ENCODE measurements at regions not wholly inside any gene's neighbourhood (a gene's known extent, or its start where the extent isn't known, plus 50 kb on each side); places are given as distances from the start of the nearest gene placed in this dataset.

GRCh38 chr3:18880691-18881090, 267.6 kb upstream of the KCNH8 start:
- DNase-seq: no peak

- no peak for DNase-seq
Measured at GRCh38 chr3:18872466-18872865, 275.8 kb upstream of the KCNH8 start.

- DNase-seq: no peak
Measured at GRCh38 chr3:18870642-18871041, 277.7 kb upstream of the KCNH8 start.

- DNase-seq: no peak
Measured at GRCh38 chr3:18870074-18870640, 278.2 kb upstream of the KCNH8 start.

- DNase-seq: no peak
Measured at GRCh38 chr3:18868911-18869689, 279.2 kb upstream of the KCNH8 start.

- no peak for DNase-seq
Measured at GRCh38 chr3:18866899-18867298, 281.4 kb upstream of the KCNH8 start.

GRCh38 chr3:18864933-18865731, 283.2 kb upstream of the KCNH8 start:
- DNase-seq: no peak

DNA sequence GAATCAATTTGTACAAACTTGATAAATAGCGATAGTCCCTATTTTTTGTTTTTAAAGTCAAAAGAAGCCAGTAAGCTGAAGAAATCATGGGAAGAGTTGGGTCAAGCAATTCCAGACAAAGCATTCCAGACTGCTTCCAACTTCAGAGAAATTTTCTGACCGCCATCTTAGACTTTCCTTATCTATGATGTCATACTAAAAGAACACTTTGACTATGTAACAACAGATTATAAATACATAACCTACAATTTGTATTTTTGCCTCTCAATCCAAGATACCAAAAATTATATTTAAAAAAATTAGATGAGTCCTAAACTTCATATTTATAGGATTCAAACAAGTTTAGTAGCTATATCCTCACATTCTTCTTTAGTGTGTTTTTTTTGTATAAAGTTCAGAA, 286.2 kb upstream of the KCNH8 start:
- no peak for DNase-seq

GRCh38 chr3:18861137-18861536, 287.2 kb upstream of the KCNH8 start:
- DNase-seq: no peak

DNA sequence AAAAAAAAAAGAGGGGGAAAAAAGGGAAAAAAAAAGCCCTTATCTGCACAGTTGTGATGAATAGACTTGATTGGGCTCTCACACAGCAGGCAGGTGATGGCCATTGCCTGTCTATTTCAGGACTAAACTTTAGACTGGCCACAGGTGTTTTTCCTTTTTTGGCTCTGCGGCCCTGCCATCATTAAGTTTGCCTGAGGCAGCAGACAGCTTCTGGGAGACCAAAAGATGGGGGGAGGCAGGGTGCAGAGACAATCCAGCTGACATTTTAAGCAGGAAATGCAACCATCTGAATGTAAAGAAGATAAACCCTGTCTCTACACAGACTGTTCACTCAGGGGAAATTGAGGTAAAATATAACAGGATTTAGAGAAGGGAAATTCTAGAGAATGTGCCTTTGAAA, 295.0 kb upstream of the KCNH8 start:
- DNase-seq: no peak

DNA sequence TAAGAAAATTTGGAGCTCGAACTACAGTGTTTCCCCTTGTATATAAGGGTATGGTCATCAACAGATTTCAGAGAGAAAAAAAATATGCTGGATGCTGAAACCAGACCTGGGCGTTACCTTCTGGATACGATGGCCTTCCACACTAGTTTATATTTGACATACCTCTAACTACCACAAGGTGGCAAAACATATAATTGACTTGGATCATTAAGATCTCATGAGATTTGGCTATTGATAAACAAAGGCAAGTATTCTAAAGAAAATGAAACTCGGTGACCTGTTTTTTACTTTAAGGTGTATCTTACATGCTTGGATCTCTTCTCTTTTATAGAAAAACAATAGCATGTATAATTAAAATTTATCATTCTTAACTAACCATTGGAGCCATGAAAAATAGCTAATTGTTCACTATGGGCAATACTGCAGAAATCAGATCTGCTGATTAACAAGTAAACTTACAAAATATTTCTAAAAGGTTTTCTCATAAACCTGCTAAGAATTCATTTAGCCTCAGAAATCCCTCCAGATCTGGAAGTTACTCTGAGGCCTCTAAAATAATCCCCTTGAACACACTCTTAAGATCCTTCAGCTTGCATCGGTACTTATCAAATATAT, 300.6 kb upstream of the KCNH8 start:
- DNase-seq: no peak

- no peak for DNase-seq
Measured at GRCh38 chr3:18843983-18844382, 304.3 kb upstream of the KCNH8 start.

DNA sequence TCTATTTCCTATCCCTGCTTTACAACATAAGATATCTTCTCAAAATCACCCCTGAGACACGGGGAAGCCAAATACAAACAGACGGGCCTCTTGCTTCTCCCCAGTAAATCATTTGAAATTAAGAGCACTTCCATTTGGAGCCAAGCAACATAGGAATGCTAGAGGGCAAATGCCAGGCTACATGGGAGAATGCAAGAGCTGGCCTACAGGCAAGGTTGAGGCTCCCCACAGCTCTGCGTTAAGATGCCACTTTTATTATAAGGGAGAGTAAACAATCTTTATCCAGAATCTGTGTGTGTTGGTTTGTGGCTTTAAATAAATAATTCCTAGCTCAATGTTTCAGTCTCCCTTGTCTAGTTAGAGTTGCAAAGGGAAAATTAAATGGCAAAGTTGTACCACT, 305.1 kb upstream of the KCNH8 start:
- DNase-seq: no peak

GRCh38 chr3:18841422-18842343, 306.6 kb upstream of the KCNH8 start:
- no peak for DNase-seq

GRCh38 chr3:18840535-18841137, 307.7 kb upstream of the KCNH8 start:
- no peak for DNase-seq

DNA sequence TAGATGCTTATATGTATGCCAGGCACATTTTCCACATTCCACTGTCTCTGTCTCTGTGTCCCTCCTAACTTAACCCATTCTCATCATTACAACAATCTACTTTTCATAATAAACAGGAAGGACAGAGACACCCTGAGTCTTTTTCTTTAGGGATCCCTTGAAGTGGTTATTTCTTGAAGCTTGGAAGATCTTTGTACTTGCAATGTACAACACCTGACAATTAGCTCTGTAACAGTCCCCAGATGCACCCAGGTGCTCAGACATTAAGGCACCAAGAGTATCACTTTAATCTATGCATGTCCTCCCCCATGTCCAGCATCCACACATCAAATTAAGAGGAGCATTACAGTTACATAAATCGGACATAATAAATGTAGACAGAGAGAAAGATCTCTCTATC, 309.6 kb upstream of the KCNH8 start:
- DNase-seq: no peak

DNA sequence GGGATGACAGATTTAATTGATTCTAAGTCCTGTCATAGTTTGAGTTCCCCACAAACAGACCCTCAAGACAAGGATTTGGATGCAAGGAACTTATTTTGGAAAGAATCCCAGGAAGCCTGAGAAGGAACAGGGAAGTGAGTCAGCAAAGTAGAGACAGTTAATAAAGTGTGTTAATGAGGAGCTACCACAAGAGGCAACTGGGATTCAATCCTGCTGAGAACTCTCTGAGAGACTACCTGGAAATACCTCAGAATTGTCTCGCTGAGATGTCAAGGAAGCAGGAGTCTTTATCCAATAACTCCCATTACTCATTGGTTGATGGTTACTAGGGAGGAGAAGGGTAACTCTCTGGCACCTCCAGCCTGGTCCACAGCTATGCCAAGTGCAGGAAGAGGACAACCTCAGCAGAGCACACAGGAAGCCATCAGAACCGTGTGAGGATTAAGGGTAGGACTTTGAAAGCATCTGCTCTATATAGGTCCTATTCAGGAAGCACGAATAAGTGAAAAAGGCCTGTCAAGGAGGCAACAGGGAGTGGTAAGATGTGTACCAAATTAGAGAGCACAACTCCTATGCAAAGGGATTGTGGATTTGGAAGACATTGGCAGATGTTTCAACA, 311.1 kb upstream of the KCNH8 start:
- DNase-seq: no peak

DNA sequence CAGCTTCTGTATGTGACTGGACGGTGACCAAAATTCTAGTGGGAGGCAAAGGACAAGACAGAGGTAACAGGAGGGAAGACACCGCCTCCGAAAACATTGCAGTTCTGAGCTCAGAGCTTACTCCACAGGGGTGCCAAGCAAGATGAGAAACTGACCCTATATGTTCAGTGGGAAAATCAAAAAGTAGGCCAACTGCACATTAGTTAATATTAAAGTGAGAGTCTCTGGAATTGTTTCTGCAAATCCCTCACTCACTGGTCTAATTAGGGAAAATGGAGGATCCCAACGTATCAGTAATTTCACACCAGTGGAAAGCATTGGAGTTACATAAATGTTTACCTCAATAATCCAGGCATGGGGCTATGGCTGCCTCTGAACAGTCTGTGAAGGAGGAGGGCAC, 313.3 kb upstream of the KCNH8 start:
- no peak for DNase-seq

DNA sequence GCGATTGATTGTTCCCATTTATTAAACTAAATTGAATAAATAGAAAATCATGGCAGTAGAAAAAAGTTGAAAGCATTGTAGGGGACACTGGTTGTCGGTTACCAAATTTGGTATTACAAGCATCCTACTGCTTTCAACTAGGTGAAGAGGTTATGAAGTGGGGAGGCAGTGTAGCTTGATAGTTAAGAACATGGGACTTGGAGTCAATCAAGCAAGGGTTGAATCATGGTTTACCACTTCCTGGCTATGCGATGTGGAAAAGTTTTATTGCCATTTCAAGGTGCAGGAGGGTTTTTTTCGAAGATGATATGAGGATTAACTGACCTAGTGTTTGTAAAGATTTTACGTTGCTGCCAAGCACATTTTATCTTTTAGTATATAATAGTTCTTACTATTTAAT, 318.2 kb upstream of the KCNH8 start:
- no peak for DNase-seq

- no peak for DNase-seq
Measured at GRCh38 chr3:18828637-18829036, 319.7 kb upstream of the KCNH8 start.

- no peak for DNase-seq
Measured at GRCh38 chr3:18827664-18828063, 320.6 kb upstream of the KCNH8 start.

DNA sequence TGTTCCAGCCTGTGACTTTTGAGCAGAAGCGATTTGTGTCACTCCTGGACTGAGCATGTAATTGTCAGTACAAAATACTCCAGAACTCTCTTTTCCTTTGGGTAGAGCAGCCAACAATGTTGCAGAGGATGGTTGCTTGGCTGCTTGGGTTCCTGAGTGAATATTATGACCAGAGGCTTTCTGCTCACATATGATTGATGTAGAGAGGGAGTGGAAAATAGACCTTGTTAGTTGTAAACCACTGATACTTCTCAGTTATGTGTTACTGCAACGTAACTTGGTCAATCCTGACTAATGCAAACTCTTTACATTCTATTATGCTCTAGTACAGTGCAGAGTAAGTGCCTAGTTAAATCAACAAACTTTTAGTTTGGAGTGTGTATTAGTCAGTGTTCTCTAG, 322.6 kb upstream of the KCNH8 start:
- no peak for DNase-seq

Data from cerebellar nuclear complex (tissue), 1 donor.